HEK293 (cell line): ENCODE measurements at regions not wholly inside any gene's neighbourhood (a gene's known extent, or its start where the extent isn't known, plus 50 kb on each side); places are given as distances from the start of the nearest gene placed in this dataset.
"Not testable (repeated sequence)": the region's sequence is repeated elsewhere in the genome, so short reads cannot be mapped to it uniquely, and the experiment has no call there.

Experiments used
- CTCF ChIA-PET: fragments of 350-600 bp; formaldehyde crosslinking; extraction: SDS; loops from one replicate; lab custom pipeline; 2021; ENCODE audit warnings: antibody characterized with exemption; lab: Yijun Ruan, JAX
- POLR2A ChIA-PET: fragments of 300-600 bp; formaldehyde crosslinking; extraction: SDS; loops from one replicate; lab custom pipeline; 2020; ENCODE audit warnings: antibody characterized with exemption, inconsistent platforms; lab: Yijun Ruan, JAX
- H3K27ac ChIP-seq: fragments of 200-500 bp; sonication (Bioruptor generic); 2 replicates; pipeline ENCODE4 v1.5.1; 2014; ENCODE audit warnings: low read depth, low read length, control low read depth, inconsistent platforms; ENCODE audit errors: extremely low read depth
- H3K36me3 ChIP-seq, 2 experiments: fragments of 200-500 bp in 1 of 2; sonication (Bioruptor generic) in 1 of 2; 1 replicate in 1 of 2; 2 replicates in 1 of 2; pipeline ENCODE4 v1.5.1; 2014 to 2017; ENCODE audit warnings: inconsistent platforms in 2 of 2, low read length in 2 of 2; ENCODE audit not compliant: control insufficient read depth in 2 of 2, insufficient read depth in 1 of 2
- H3K4me1 ChIP-seq: fragments of 200-500 bp; sonication (Bioruptor generic); 2 replicates; pipeline ENCODE4 v1.5.1; 2014; ENCODE audit warnings: mild to moderate bottlenecking, low read length, inconsistent platforms; ENCODE audit not compliant: control insufficient read depth, insufficient read depth
- H3K4me3 ChIP-seq: 2 replicates; pipeline ENCODE4 v1.5.1; 2011; ENCODE audit warnings: low read depth, mild to moderate bottlenecking, control low read depth, low read length, moderate library complexity
- H3K9me3 ChIP-seq: fragments of 200-500 bp; sonication (Bioruptor generic); 2 replicates; pipeline ENCODE4 v1.5.1; 2014; ENCODE audit warnings: low read depth, low read length, inconsistent platforms; ENCODE audit not compliant: control insufficient read depth, insufficient read depth
- KLF1 ChIP-seq: fragments of 450-650 bp; formaldehyde crosslinking; IDR thresholded peaks from 2 replicates; pipeline ENCODE4 v1.5.1; 2016; ENCODE audit warnings: missing biosample characterization, missing genetic modification characterization
- OSR2 ChIP-seq: fragments of 450-650 bp; formaldehyde crosslinking; IDR thresholded peaks from 2 replicates; pipeline ENCODE4 v1.5.1; 2016; ENCODE audit warnings: missing biosample characterization, missing genetic modification characterization
- SP2 ChIP-seq: fragments of 450-650 bp; formaldehyde crosslinking; IDR thresholded peaks from 2 replicates; pipeline ENCODE4 v1.5.1; 2016; ENCODE audit warnings: missing biosample characterization, missing genetic modification characterization
- WT1 ChIP-seq: fragments of 450-650 bp; formaldehyde crosslinking; IDR thresholded peaks from 2 replicates; pipeline ENCODE4 v1.5.1; 2016; ENCODE audit warnings: missing biosample characterization, missing genetic modification characterization
- YY1 ChIP-seq: fragments of 450-650 bp; formaldehyde crosslinking; IDR thresholded peaks from 2 replicates; pipeline ENCODE4 v1.5.1; 2018; ENCODE audit warnings: missing biosample characterization, missing genetic modification characterization
- ZBTB8A ChIP-seq: fragments of 450-650 bp; formaldehyde crosslinking; IDR thresholded peaks from 2 replicates; pipeline ENCODE4 v1.5.1; 2016; ENCODE audit warnings: missing biosample characterization, missing genetic modification characterization
- ZFP41 ChIP-seq: fragments of 450-650 bp; formaldehyde crosslinking; IDR thresholded peaks from 2 replicates; pipeline ENCODE4 v1.5.1; 2016; ENCODE audit warnings: missing biosample characterization, missing genetic modification characterization, borderline replicate concordance
- ZNF112 ChIP-seq: fragments of 450-650 bp; formaldehyde crosslinking; IDR thresholded peaks from 2 replicates; pipeline ENCODE4 v1.5.0; 2017; ENCODE audit warnings: missing biosample characterization, missing genetic modification characterization
- ZNF155 ChIP-seq: fragments of 450-650 bp; formaldehyde crosslinking; IDR thresholded peaks from 2 replicates; pipeline ENCODE4 v1.5.1; 2016; ENCODE audit warnings: missing biosample characterization, missing genetic modification characterization
- ZNF280D ChIP-seq: fragments of 450-650 bp; formaldehyde crosslinking; IDR thresholded peaks from 2 replicates; pipeline ENCODE4 v1.5.1; 2016; ENCODE audit warnings: missing biosample characterization, missing genetic modification characterization
- ZNF629 ChIP-seq: fragments of 450-650 bp; formaldehyde crosslinking; IDR thresholded peaks from 2 replicates; pipeline ENCODE4 v1.5.1; 2017; ENCODE audit warnings: missing biosample characterization, missing genetic modification characterization
- ZNF837 ChIP-seq: fragments of 450-650 bp; formaldehyde crosslinking; IDR thresholded peaks from 2 replicates; pipeline ENCODE4 v1.5.1; 2016; ENCODE audit warnings: missing biosample characterization, missing genetic modification characterization
- TF ChIP-seq, protein P1 (sequence below): fragments of 450-650 bp; formaldehyde crosslinking; conservative IDR thresholded peaks from 2 replicates; pipeline ENCODE4 v1.5.1; 2016; ENCODE audit warnings: low read depth, missing biosample characterization, missing genetic modification characterization
- TF ChIP-seq, protein P2 (sequence below): fragments of 450-650 bp; formaldehyde crosslinking; IDR thresholded peaks from 2 replicates; pipeline ENCODE4 v1.5.1; 2016; ENCODE audit warnings: missing biosample characterization, missing genetic modification characterization
- TF ChIP-seq, protein P3 (sequence below): fragments of 450-650 bp; formaldehyde crosslinking; IDR thresholded peaks from 2 replicates; pipeline ENCODE4 v1.5.1; 2017; ENCODE audit warnings: missing biosample characterization, missing genetic modification characterization
- TF ChIP-seq, protein P4 (sequence below): fragments of 450-650 bp; formaldehyde crosslinking; IDR thresholded peaks from 2 replicates; pipeline ENCODE4 v1.5.1; 2017; ENCODE audit warnings: missing biosample characterization, mild to moderate bottlenecking, missing genetic modification characterization, moderate library complexity
- TF ChIP-seq, protein P5 (sequence below): fragments of 450-650 bp; formaldehyde crosslinking; IDR thresholded peaks from 2 replicates; pipeline ENCODE4 v1.5.1; 2016; ENCODE audit warnings: missing biosample characterization, missing genetic modification characterization

DNA sequence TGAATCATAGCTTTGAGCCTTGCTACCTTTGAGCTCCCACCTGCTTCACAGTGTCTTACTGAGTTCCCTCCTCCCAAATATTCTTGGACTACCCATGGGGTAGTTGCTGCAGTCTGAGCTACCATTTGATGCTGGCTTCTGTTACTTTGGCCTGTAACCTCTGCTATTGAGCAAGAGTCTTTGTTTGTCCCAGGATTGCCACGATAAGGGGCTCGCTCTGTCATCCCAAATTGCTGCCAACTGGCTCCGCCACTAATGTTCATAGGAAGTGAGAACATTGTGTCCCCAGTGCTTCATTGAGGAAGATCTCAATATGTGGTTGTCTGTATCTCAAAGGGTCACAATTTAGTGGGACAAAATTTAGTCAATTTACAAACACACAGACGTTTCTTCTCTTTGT lies 103.8 kb downstream of the TRIM43 start (continued):
- no peak for TF ChIP-seq OSR2 (tag by site-specific recombination)
- TF ChIP-seq KLF1 = no peak
- no peak for TF ChIP-seq YY1 (tag by site-specific recombination)
- TF ChIP-seq, protein P1, sequence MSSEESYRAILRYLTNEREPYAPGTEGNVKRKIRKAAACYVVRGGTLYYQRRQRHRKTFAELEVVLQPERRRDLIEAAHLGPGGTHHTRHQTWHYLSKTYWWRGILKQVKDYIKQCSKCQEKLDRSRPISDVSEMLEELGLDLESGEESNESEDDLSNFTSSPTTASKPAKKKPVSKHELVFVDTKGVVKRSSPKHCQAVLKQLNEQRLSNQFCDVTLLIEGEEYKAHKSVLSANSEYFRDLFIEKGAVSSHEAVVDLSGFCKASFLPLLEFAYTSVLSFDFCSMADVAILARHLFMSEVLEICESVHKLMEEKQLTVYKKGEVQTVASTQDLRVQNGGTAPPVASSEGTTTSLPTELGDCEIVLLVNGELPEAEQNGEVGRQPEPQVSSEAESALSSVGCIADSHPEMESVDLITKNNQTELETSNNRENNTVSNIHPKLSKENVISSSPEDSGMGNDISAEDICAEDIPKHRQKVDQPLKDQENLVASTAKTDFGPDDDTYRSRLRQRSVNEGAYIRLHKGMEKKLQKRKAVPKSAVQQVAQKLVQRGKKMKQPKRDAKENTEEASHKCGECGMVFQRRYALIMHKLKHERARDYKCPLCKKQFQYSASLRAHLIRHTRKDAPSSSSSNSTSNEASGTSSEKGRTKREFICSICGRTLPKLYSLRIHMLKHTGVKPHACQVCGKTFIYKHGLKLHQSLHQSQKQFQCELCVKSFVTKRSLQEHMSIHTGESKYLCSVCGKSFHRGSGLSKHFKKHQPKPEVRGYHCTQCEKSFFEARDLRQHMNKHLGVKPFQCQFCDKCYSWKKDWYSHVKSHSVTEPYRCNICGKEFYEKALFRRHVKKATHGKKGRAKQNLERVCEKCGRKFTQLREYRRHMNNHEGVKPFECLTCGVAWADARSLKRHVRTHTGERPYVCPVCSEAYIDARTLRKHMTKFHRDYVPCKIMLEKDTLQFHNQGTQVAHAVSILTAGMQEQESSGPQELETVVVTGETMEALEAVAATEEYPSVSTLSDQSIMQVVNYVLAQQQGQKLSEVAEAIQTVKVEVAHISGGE = no peak
- TF ChIP-seq ZFP41 (tag by site-specific recombination) = no peak
- no peak for TF ChIP-seq WT1 (tag by site-specific recombination)
- no peak for TF ChIP-seq ZNF280D
- TF ChIP-seq SP2 (tag by site-specific recombination) = no peak
- no peak for TF ChIP-seq ZNF837 (tag by site-specific recombination)
- no peak for TF ChIP-seq ZBTB8A (tag by site-specific recombination)
- no peak for TF ChIP-seq ZNF112
- TF ChIP-seq, all 188 proteins: peak for 0

GRCh38 chr2:95698146-95698545 lies 106.3 kb downstream of the TRIM43 start:
- ChIA-PET POLR2A (no interaction called here), CTCF (no interaction called here)
- no peak overlapping the region for H3K4me3 ChIP-seq
- H3K27ac ChIP-seq = no peak overlapping the region
- no peak for TF ChIP-seq ZNF629 (tag by site-specific recombination)
- H3K4me1 ChIP-seq = no peaks in the 10 kb centered on the region
- no peaks in the 10 kb centered on the region for H3K36me3 ChIP-seq
- no peaks in the 10 kb centered on the region for H3K9me3 ChIP-seq

DNA sequence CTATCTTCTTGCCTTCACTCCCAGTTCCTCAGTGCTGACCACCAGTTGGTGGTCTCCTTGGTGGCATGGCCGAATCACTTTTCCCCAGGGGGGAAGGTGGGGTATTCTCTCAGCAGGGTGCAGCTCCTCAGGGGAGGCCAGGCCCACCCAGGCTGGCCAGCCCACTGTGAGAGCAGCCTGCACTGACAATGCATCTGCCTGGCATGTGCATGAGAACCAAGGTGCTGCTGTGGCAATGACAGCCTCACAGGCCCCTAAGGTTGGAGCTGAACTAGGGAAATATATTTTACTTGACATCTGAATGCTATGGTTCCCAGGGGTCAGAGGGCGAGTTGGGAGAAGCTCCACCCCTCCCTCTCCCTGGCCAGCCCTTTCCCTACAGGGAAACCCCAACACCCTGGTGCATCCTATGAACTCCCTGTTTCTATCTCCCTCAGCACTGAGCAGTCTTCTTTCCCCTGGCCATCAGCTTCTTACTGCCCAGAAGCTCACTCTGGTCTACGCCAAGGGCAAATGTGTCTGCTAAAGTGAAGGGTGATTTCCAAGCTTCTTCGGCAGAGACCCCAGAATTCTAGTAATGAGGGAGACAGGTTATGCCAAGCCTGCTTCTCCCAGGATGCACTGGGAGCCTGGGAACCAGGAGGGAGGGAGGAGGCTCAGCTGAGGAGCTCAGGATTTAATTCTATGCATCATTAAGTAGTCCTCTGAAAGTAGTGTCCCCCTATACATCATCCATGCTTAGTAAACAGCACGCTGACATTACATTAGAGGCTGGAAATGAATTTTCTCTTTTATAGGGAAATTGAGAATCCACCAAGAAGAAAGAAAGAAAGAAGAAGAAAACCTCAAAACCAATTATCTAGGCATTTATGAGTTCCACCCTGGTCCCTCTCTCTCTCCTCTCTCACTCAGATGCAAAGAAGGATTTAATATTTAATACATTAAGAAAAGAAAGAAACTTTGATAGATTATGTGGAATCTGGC lies 107.7 kb downstream of the TRIM43 start:
- POLR2A ChIA-PET, H3K27ac ChIP-seq, H3K36me3 ChIP-seq, CTCF ChIA-PET, H3K4me3 ChIP-seq, H3K9me3 ChIP-seq, H3K4me1 ChIP-seq: not testable (repeated sequence)

- no peak overlapping the region for H3K4me3 ChIP-seq
- no peaks in the 10 kb centered on the region for H3K4me1 ChIP-seq
- H3K27ac ChIP-seq = no peak overlapping the region
- ChIA-PET CTCF (no interaction called here), POLR2A (no interaction called here)
- H3K9me3 ChIP-seq = no peaks in the 10 kb centered on the region
- no peaks in the 10 kb centered on the region for H3K36me3 ChIP-seq
- TF ChIP-seq, protein P2, sequence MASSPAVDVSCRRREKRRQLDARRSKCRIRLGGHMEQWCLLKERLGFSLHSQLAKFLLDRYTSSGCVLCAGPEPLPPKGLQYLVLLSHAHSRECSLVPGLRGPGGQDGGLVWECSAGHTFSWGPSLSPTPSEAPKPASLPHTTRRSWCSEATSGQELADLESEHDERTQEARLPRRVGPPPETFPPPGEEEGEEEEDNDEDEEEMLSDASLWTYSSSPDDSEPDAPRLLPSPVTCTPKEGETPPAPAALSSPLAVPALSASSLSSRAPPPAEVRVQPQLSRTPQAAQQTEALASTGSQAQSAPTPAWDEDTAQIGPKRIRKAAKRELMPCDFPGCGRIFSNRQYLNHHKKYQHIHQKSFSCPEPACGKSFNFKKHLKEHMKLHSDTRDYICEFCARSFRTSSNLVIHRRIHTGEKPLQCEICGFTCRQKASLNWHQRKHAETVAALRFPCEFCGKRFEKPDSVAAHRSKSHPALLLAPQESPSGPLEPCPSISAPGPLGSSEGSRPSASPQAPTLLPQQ (tag by site-specific recombination) = no peak
- TF ChIP-seq, protein P3, sequence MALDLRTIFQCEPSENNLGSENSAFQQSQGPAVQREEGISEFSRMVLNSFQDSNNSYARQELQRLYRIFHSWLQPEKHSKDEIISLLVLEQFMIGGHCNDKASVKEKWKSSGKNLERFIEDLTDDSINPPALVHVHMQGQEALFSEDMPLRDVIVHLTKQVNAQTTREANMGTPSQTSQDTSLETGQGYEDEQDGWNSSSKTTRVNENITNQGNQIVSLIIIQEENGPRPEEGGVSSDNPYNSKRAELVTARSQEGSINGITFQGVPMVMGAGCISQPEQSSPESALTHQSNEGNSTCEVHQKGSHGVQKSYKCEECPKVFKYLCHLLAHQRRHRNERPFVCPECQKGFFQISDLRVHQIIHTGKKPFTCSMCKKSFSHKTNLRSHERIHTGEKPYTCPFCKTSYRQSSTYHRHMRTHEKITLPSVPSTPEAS (tag by site-specific recombination) = no peak
- TF ChIP-seq, protein P4, sequence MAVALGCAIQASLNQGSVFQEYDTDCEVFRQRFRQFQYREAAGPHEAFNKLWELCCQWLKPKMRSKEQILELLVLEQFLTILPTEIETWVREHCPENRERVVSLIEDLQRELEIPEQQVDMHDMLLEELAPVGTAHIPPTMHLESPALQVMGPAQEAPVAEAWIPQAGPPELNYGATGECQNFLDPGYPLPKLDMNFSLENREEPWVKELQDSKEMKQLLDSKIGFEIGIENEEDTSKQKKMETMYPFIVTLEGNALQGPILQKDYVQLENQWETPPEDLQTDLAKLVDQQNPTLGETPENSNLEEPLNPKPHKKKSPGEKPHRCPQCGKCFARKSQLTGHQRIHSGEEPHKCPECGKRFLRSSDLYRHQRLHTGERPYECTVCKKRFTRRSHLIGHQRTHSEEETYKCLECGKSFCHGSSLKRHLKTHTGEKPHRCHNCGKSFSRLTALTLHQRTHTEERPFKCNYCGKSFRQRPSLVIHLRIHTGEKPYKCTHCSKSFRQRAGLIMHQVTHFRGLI (tag by site-specific recombination) = no peak
- no peak for TF ChIP-seq ZNF155 (tag by site-specific recombination)
- TF ChIP-seq, protein P5, sequence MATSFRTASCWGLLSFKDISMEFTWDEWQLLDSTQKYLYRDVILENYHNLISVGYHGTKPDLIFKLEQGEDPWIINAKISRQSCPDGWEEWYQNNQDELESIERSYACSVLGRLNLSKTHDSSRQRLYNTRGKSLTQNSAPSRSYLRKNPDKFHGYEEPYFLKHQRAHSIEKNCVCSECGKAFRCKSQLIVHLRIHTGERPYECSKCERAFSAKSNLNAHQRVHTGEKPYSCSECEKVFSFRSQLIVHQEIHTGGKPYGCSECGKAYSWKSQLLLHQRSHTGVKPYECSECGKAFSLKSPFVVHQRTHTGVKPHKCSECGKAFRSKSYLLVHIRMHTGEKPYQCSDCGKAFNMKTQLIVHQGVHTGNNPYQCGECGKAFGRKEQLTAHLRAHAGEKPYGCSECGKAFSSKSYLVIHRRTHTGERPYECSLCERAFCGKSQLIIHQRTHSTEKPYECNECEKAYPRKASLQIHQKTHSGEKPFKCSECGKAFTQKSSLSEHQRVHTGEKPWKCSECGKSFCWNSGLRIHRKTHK (tag by site-specific recombination) = no peak
Measured at GRCh38 chr2:95700519-95700918, 108.7 kb downstream of the TRIM43 start.
